HEK293T (cell line): ENCODE measurements at regions not wholly inside any gene's neighbourhood (a gene's known extent, or its start where the extent isn't known, plus 50 kb on each side); places are given as distances from the start of the nearest gene placed in this dataset.

ENCODE experiments used
- BHLHE40 ChIP-seq: fragments of 450-650 bp; IDR thresholded peaks from 2 replicates; pipeline ENCODE4 v1.6.1; 2016; ENCODE audit warnings: mild to moderate bottlenecking, moderate library complexity, borderline replicate concordance
- CTBP1 ChIP-seq: fragments of 450-650 bp; IDR thresholded peaks from 2 replicates; pipeline ENCODE4 v1.6.1; 2016; ENCODE audit warnings: borderline replicate concordance
- L3MBTL2 ChIP-seq: fragments of 450-650 bp; conservative IDR thresholded peaks from 2 replicates; pipeline ENCODE4 v1.6.1; 2016; ENCODE audit warnings: mild to moderate bottlenecking
- LEF1 ChIP-seq: fragments of 450-650 bp; IDR thresholded peaks from 2 replicates; pipeline ENCODE4 v1.6.1; 2017; ENCODE audit warnings: mild to moderate bottlenecking, borderline replicate concordance
- NFRKB ChIP-seq: fragments of 450-650 bp; IDR thresholded peaks from 2 replicates; pipeline ENCODE4 v1.6.1; 2016; ENCODE audit warnings: mild to moderate bottlenecking, moderate library complexity
- TARDBP ChIP-seq: fragments of 450-650 bp; IDR thresholded peaks from 2 replicates; pipeline ENCODE4 v1.6.1; 2016
- ZNF384 ChIP-seq: fragments of 450-650 bp; IDR thresholded peaks from 2 replicates; pipeline ENCODE4 v1.6.1; 2016

- TF ChIP-seq LEF1 (no peak), CTBP1 (no peak), TARDBP (no peak), NFRKB (no peak), ZNF384 (no peak), L3MBTL2 (no peak), BHLHE40 (no peak)
Measured at GRCh38 chr16:54697677-54698076, 233.0 kb upstream of the IRX5 start.
